GM21367 (cell line): ENCODE measurements at regions not wholly inside any gene's neighbourhood (a gene's known extent, or its start where the extent isn't known, plus 50 kb on each side); places are given as distances from the start of the nearest gene placed in this dataset.
"Not testable (repeated sequence)": the region's sequence is repeated elsewhere in the genome, so short reads cannot be mapped to it uniquely, and the experiment has no call there.

Experiments used
- ATAC-seq: cut with Tn5 transposase; IDR thresholded peaks from one replicate; pipeline ENCODE4 v1.9.1; 2021; ENCODE audit not compliant: unreplicated experiment

GRCh38 chr14:46147452-46147851, 504.1 kb downstream of the RPL10L start:
- no peak for ATAC-seq

- ATAC-seq = no peak
Measured at GRCh38 chr14:46147024-46147423, 504.6 kb downstream of the RPL10L start.

- no peak for ATAC-seq
Measured at GRCh38 chr14:46140445-46140844, 511.1 kb downstream of the RPL10L start.

GRCh38 chr14:46139649-46140048, 511.9 kb downstream of the RPL10L start:
- ATAC-seq = no peak

GRCh38 chr14:46137786-46138185, 513.8 kb downstream of the RPL10L start:
- ATAC-seq = no peak

- no peak for ATAC-seq
Measured at GRCh38 chr14:46136456-46136855, 515.1 kb downstream of the RPL10L start.

GRCh38 chr14:46108228-46108627, 543.4 kb downstream of the RPL10L start:
- no peak for ATAC-seq

- not testable (repeated sequence) for ATAC-seq
Measured at GRCh38 chr14:46100901-46101300, 550.7 kb downstream of the RPL10L start.

GRCh38 chr14:46091819-46092218, 559.8 kb downstream of the RPL10L start:
- ATAC-seq = no peak

GRCh38 chr14:46087604-46088003, 564.0 kb downstream of the RPL10L start:
- ATAC-seq = no peak

GRCh38 chr14:46074061-46074460, 577.5 kb downstream of the RPL10L start:
- ATAC-seq = no peak

- no peak for ATAC-seq
Measured at GRCh38 chr14:46063872-46064271, 587.7 kb downstream of the RPL10L start.

- no peak for ATAC-seq
Measured at GRCh38 chr14:46058964-46059563, 592.5 kb downstream of the RPL10L start.

- ATAC-seq = no peak
Measured at GRCh38 chr14:46057799-46058198, 593.8 kb downstream of the RPL10L start.

GRCh38 chr14:46054526-46054925, 597.1 kb downstream of the RPL10L start:
- no peak for ATAC-seq

GRCh38 chr14:46053221-46053620, 598.4 kb downstream of the RPL10L start:
- ATAC-seq = no peak

GRCh38 chr14:46051796-46052195, 599.8 kb downstream of the RPL10L start:
- ATAC-seq = no peak

- ATAC-seq = no peak
Measured at GRCh38 chr14:46048127-46048526, 603.5 kb downstream of the RPL10L start.

GRCh38 chr14:46036099-46036498, 615.5 kb downstream of the RPL10L start:
- no peak for ATAC-seq

- ATAC-seq = no peak
Measured at GRCh38 chr14:46034305-46034704, 617.3 kb downstream of the RPL10L start.

- no peak for ATAC-seq
Measured at GRCh38 chr14:46018846-46019420, 632.6 kb downstream of the RPL10L start.

GRCh38 chr14:46008348-46008747, 643.2 kb downstream of the RPL10L start:
- no peak for ATAC-seq

GRCh38 chr14:45998554-45998953, 653.0 kb downstream of the RPL10L start:
- ATAC-seq = no peak
